Neural progenitor cell (in vitro differentiated cells): ENCODE measurements at regions not wholly inside any gene's neighbourhood (a gene's known extent, or its start where the extent isn't known, plus 50 kb on each side); places are given as distances from the start of the nearest gene placed in this dataset.
"Not testable (repeated sequence)": the region's sequence is repeated elsewhere in the genome, so short reads cannot be mapped to it uniquely, and the experiment has no call there.

Experiments
- DNase-seq: peaks from one replicate; pipeline ENCODE4 v3.0.0-alpha.2; 2016; ENCODE audit warnings: low spot score
- H2AFZ ChIP-seq: fragments of 200-600 bp; sonication (generic); replicated peaks from 2 replicates; pipeline ENCODE4 v1.6.1; 2016; ENCODE audit warnings: antibody characterized with exemption
- H3F3A ChIP-seq: fragments of 200-600 bp; sonication (generic); 2 replicates; pipeline ENCODE4 v1.6.1; 2016; ENCODE audit warnings: antibody characterized with exemption, low read depth
- H3K27ac ChIP-seq: fragments of 200-600 bp; sonication (generic); 2 replicates; pipeline ENCODE4 v1.5.1; 2016; ENCODE audit warnings: mild to moderate bottlenecking
- H3K27me3 ChIP-seq: fragments of 200-600 bp; sonication (generic); 2 replicates; pipeline ENCODE4 v1.6.1; 2016; ENCODE audit warnings: mild to moderate bottlenecking, moderate library complexity
- H3K36me3 ChIP-seq: fragments of 200-600 bp; sonication (generic); 2 replicates; pipeline ENCODE4 v1.5.1; 2016
- H3K4me1 ChIP-seq: fragments of 200-600 bp; sonication (generic); 2 replicates; pipeline ENCODE4 v1.6.1; 2016; ENCODE audit warnings: mixed run types
- H3K4me2 ChIP-seq: fragments of 200-600 bp; sonication (generic); 2 replicates; pipeline ENCODE4 v1.6.1; 2016
- H3K4me3 ChIP-seq: fragments of 200-600 bp; sonication (generic); 2 replicates; pipeline ENCODE4 v1.5.1; 2016
- H3K79me2 ChIP-seq: fragments of 200-600 bp; sonication (generic); 2 replicates; pipeline ENCODE4 v1.6.1; 2016; ENCODE audit warnings: low read depth
- H3K9ac ChIP-seq: fragments of 200-600 bp; sonication (generic); 2 replicates; pipeline ENCODE4 v1.6.1; 2016
- H3K9me3 ChIP-seq: fragments of 200-600 bp; sonication (generic); 2 replicates; pipeline ENCODE4 v1.5.1; 2016; ENCODE audit warnings: low read depth
- H4K20me1 ChIP-seq: fragments of 200-600 bp; sonication (generic); 2 replicates; pipeline ENCODE4 v1.6.1; 2016; ENCODE audit warnings: low read depth
- H3K27ac Mint-ChIP-seq: 3 replicates; pipeline ENCODE4 v1.8.0; 2021; ENCODE audit warnings: mixed read lengths
- H3K27me3 Mint-ChIP-seq: 2 replicates; pipeline ENCODE4 v1.8.0; 2022; ENCODE audit warnings: low read depth, mild to moderate bottlenecking, inconsistent platforms, moderate library complexity, mixed read lengths; ENCODE audit not compliant: insufficient read depth
- H3K36me3 Mint-ChIP-seq: 3 replicates; pipeline ENCODE4 v1.8.0; 2021; ENCODE audit warnings: mixed read lengths
- H3K4me1 Mint-ChIP-seq: 3 replicates; pipeline ENCODE4 v1.8.0; 2021; ENCODE audit warnings: mixed read lengths
- H3K4me3 Mint-ChIP-seq: 3 replicates; pipeline ENCODE4 v1.8.0; 2021; ENCODE audit warnings: mild to moderate bottlenecking, moderate library complexity, mixed read lengths
- H3K9me3 Mint-ChIP-seq: 3 replicates; pipeline ENCODE4 v1.8.0; 2020; ENCODE audit warnings: mixed read lengths
- EZH2 ChIP-seq: fragments of 200-600 bp; sonication (generic); IDR thresholded peaks from 2 replicates; pipeline ENCODE4 v1.6.1; 2017; ENCODE audit warnings: antibody characterized with exemption, mild to moderate bottlenecking, moderate library complexity
- EZH2phosphoT487 ChIP-seq: fragments of 200-600 bp; sonication (generic); IDR thresholded peaks from 2 replicates; pipeline ENCODE4 v1.6.1; 2017; ENCODE audit warnings: antibody characterized with exemption
- TF ChIP-seq, protein P1 (sequence below): fragments of 200-600 bp; sonication (generic); IDR thresholded peaks from 2 replicates; pipeline ENCODE4 v1.5.1; 2017; ENCODE audit warnings: antibody characterized with exemption, mild to moderate bottlenecking

- Mint-ChIP-seq H3K9me3 (peaks cover 6% of the 10 kb centered on the region), H3K4me3 (no peak overlapping the region), H3K27me3 (peaks cover 5% of the 10 kb centered on the region), H3K27ac (no peak overlapping the region), H3K36me3 (no peaks in the 10 kb centered on the region), H3K4me1 (no peaks in the 10 kb centered on the region)
- no peak overlapping the region for H3K27ac ChIP-seq
- no peaks in the 10 kb centered on the region for H4K20me1 ChIP-seq
- TF ChIP-seq EZH2 (no peak), EZH2phosphoT487 (no peak)
- TF ChIP-seq, protein P1, sequence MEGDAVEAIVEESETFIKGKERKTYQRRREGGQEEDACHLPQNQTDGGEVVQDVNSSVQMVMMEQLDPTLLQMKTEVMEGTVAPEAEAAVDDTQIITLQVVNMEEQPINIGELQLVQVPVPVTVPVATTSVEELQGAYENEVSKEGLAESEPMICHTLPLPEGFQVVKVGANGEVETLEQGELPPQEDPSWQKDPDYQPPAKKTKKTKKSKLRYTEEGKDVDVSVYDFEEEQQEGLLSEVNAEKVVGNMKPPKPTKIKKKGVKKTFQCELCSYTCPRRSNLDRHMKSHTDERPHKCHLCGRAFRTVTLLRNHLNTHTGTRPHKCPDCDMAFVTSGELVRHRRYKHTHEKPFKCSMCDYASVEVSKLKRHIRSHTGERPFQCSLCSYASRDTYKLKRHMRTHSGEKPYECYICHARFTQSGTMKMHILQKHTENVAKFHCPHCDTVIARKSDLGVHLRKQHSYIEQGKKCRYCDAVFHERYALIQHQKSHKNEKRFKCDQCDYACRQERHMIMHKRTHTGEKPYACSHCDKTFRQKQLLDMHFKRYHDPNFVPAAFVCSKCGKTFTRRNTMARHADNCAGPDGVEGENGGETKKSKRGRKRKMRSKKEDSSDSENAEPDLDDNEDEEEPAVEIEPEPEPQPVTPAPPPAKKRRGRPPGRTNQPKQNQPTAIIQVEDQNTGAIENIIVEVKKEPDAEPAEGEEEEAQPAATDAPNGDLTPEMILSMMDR, result no peak
- no peaks in the 10 kb centered on the region for H3K27me3 ChIP-seq
- no peaks in the 10 kb centered on the region for H3K79me2 ChIP-seq
- H3K36me3 ChIP-seq, result no peaks in the 10 kb centered on the region
- H3K9me3 ChIP-seq, result no peaks in the 10 kb centered on the region
- no peak overlapping the region for H2AFZ ChIP-seq
- no peaks in the 10 kb centered on the region for H3F3A ChIP-seq
- no peak overlapping the region for H3K9ac ChIP-seq
- no peak for DNase-seq
- no peak overlapping the region for H3K4me3 ChIP-seq
- no peaks in the 10 kb centered on the region for H3K4me1 ChIP-seq
- no peak overlapping the region for H3K4me2 ChIP-seq
Observed at GRCh38 chr2:58595714-58596113, 354.6 kb upstream of the FANCL start.

GRCh38 chr2:58594762-58595161 is 353.6 kb upstream of the FANCL start:
- H3K4me1 Mint-ChIP-seq, result no peaks in the 10 kb centered on the region
- Histone ChIP-seq H3K9ac (no peak overlapping the region), H2AFZ (no peak overlapping the region), H3K4me2 (no peak overlapping the region), H3K27me3 (no peaks in the 10 kb centered on the region), H3K4me3 (no peak overlapping the region), H3K36me3 (no peaks in the 10 kb centered on the region), H3K4me1 (no peaks in the 10 kb centered on the region), H3F3A (no peaks in the 10 kb centered on the region), H3K27ac (no peak overlapping the region), H4K20me1 (no peaks in the 10 kb centered on the region), H3K79me2 (no peaks in the 10 kb centered on the region), H3K9me3 (no peaks in the 10 kb centered on the region)
- no peak overlapping the region for H3K27ac Mint-ChIP-seq
- no peak overlapping the region for H3K4me3 Mint-ChIP-seq
- H3K36me3 Mint-ChIP-seq, result no peaks in the 10 kb centered on the region
- peaks cover 5% of the 10 kb centered on the region for H3K27me3 Mint-ChIP-seq
- no peak for DNase-seq
- no peak for TF ChIP-seq EZH2
- TF ChIP-seq, protein P1, result no peak
- no peak for TF ChIP-seq EZH2phosphoT487
- H3K9me3 Mint-ChIP-seq, result peaks cover 6% of the 10 kb centered on the region

- Mint-ChIP-seq H3K27me3 (peaks cover 5% of the 10 kb centered on the region), H3K4me1 (no peaks in the 10 kb centered on the region), H3K4me3 (no peak overlapping the region)
Observed at GRCh38 chr2:58594175-58594574, 353.1 kb upstream of the FANCL start.

DNA sequence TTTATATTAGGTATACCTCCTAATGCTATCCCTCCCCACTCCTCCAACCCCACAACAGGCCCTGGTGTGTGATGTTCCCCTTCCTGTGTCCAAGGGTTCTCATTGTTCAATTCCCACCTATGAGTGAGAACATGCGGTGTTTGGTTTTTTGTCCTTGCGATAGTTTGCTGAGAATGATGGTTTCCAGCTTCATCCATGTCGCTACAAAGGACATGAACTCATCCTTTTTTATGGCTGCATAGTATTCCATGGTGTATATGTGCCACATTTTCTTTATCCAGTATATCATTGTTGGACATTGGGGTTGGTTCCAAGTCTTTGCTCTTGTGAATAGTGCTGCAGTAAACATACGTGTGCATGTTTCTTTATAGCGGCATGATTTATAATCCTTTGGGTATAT is 345.1 kb upstream of the FANCL start:
- not testable (repeated sequence) for H3K27ac Mint-ChIP-seq, H3K27me3 Mint-ChIP-seq, H3K4me2 ChIP-seq

More at GRCh38 chr2:58594175-58594574, 353.1 kb upstream of the FANCL start:
- DNase-seq, result peak; percentile 6
- H3K4me1 ChIP-seq, result no peaks in the 10 kb centered on the region
- Mint-ChIP-seq H3K27ac (no peak overlapping the region), H3K9me3 (peaks cover 6% of the 10 kb centered on the region), H3K36me3 (no peaks in the 10 kb centered on the region)
- H3K79me2 ChIP-seq, result no peaks in the 10 kb centered on the region
- no peak overlapping the region for H3K4me2 ChIP-seq
- TF ChIP-seq EZH2, result no peak
- TF ChIP-seq EZH2phosphoT487, result no peak
- TF ChIP-seq, protein P1, result peak; percentile 36
- H2AFZ ChIP-seq, result no peak overlapping the region
- no peaks in the 10 kb centered on the region for H3K36me3 ChIP-seq
- no peak overlapping the region for H3K4me3 ChIP-seq
- H3K9ac ChIP-seq, result no peak overlapping the region
- H3K27me3 ChIP-seq, result no peaks in the 10 kb centered on the region
- no peaks in the 10 kb centered on the region for H3K9me3 ChIP-seq
- H3F3A ChIP-seq, result no peaks in the 10 kb centered on the region
- H4K20me1 ChIP-seq, result no peaks in the 10 kb centered on the region
- no peak overlapping the region for H3K27ac ChIP-seq

More for the DNA sequence above, 345.1 kb upstream of the FANCL start:
- not testable (repeated sequence) for H4K20me1 ChIP-seq, H3K27ac ChIP-seq, H2AFZ ChIP-seq, H3K79me2 ChIP-seq, H3K9me3 Mint-ChIP-seq, H3K9me3 ChIP-seq, H3K4me1 ChIP-seq, H3K36me3 ChIP-seq, H3K4me1 Mint-ChIP-seq, H3K4me3 ChIP-seq, H3K27me3 ChIP-seq, H3K36me3 Mint-ChIP-seq, H3K4me3 Mint-ChIP-seq, H3F3A ChIP-seq, DNase-seq, H3K9ac ChIP-seq
